B cell (primary cell): ENCODE measurements at regions not wholly inside any gene's neighbourhood (a gene's known extent, or its start where the extent isn't known, plus 50 kb on each side); places are given as distances from the start of the nearest gene placed in this dataset.

Source experiments
- EZH2 ChIP-seq: IDR thresholded peaks from 2 replicates; pipeline ENCODE4 v1.6.1; 2012; ENCODE audit warnings: borderline replicate concordance, low read depth, mild to moderate bottlenecking, moderate library complexity, low read length; ENCODE audit not compliant: insufficient read depth, poor library complexity, severe bottlenecking
- TF ChIP-seq, protein P1 (sequence below): fragments of 200-600 bp; IDR thresholded peaks from one replicate; pipeline ENCODE4 v1.8.0; 2022; ENCODE audit warnings: antibody characterized with exemption, mild to moderate bottlenecking

DNA sequence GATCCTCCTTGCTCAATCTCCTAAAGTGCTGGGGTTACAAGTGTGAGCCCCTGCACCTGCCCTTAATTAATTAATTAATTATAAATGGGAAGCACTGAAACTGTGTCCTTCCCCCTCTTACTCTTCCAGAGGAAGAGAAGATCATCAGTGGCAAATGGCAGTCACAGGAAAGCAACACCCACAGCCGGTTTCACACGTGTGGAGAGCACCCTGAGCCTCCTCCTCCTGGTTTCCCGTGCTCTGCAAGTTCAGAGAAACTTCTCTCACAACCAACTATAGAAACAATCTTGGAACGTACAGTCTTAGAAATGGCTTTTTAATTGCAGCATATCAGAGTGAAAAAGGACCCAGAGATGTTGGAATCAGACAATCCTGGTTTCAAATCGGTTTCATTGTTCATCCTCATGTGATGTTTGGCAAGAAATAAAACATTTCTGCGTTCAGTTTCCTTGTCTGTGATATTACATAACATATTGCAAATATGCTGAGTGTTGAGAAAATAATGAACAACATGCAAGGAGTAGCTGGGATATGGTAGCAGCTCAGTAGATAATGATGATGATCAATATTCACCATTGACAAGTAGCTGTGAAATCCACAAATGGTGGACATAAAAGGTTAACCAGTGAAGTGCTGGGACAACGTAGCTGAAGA lies 141.0 kb upstream of the KCTD1 start:
- TF ChIP-seq, protein P1, sequence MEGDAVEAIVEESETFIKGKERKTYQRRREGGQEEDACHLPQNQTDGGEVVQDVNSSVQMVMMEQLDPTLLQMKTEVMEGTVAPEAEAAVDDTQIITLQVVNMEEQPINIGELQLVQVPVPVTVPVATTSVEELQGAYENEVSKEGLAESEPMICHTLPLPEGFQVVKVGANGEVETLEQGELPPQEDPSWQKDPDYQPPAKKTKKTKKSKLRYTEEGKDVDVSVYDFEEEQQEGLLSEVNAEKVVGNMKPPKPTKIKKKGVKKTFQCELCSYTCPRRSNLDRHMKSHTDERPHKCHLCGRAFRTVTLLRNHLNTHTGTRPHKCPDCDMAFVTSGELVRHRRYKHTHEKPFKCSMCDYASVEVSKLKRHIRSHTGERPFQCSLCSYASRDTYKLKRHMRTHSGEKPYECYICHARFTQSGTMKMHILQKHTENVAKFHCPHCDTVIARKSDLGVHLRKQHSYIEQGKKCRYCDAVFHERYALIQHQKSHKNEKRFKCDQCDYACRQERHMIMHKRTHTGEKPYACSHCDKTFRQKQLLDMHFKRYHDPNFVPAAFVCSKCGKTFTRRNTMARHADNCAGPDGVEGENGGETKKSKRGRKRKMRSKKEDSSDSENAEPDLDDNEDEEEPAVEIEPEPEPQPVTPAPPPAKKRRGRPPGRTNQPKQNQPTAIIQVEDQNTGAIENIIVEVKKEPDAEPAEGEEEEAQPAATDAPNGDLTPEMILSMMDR = no peak
- no peak for TF ChIP-seq EZH2
